ENCODE measurements at regions not wholly inside any gene's neighbourhood (a gene's known extent, or its start where the extent isn't known, plus 50 kb on each side); places are given as distances from the start of the nearest gene placed in this dataset.

DNA sequence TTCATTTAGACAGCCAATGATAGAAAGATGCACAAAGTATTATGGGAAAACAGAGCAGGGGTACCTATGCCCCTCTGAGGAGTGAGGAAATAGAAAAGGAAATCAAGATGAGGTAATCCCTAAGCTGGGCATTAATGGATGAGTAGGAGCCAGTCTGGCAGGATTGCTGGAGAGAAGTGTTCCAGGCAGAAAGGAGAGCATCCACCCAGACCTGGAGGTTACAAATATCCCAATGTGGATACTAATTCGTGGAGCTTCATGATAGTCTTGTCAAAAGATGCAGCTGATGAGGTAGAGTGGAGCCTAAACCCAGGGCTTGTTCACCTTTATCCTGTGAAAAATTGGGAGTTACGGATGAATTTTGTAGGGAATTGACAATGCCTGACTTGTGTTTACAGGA lies 328.0 kb downstream of the ZNF608 start:
- Histone ChIP-seq H3K4me1 (no peaks in the 10 kb centered on the region), H3K4me3 (no peak overlapping the region), H3K9me3 (no peaks in the 10 kb centered on the region), H3K27ac (no peak overlapping the region), H3K27me3 (no peaks in the 10 kb centered on the region), H3K36me3 (no peaks in the 10 kb centered on the region)
- ATAC-seq (no peak), DNase-seq (no peak)
- intact Hi-C loops (cut with DNase I; ENCODE audit: low total_unique reads): no loop called here
- no peak for TF ChIP-seq POLR2A (IDR thresholded peaks at IDR 0.05)
- TF ChIP-seq, protein P1, sequence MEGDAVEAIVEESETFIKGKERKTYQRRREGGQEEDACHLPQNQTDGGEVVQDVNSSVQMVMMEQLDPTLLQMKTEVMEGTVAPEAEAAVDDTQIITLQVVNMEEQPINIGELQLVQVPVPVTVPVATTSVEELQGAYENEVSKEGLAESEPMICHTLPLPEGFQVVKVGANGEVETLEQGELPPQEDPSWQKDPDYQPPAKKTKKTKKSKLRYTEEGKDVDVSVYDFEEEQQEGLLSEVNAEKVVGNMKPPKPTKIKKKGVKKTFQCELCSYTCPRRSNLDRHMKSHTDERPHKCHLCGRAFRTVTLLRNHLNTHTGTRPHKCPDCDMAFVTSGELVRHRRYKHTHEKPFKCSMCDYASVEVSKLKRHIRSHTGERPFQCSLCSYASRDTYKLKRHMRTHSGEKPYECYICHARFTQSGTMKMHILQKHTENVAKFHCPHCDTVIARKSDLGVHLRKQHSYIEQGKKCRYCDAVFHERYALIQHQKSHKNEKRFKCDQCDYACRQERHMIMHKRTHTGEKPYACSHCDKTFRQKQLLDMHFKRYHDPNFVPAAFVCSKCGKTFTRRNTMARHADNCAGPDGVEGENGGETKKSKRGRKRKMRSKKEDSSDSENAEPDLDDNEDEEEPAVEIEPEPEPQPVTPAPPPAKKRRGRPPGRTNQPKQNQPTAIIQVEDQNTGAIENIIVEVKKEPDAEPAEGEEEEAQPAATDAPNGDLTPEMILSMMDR (IDR thresholded peaks at IDR 0.05 in 4 of 5, conservative IDR thresholded peaks at IDR 0.05 in 1 of 5): no peak
- in situ Hi-C loops (cut with MboI; ENCODE audit: low sequenced_read_pairs in 4 of 4): no loop called here

DNA sequence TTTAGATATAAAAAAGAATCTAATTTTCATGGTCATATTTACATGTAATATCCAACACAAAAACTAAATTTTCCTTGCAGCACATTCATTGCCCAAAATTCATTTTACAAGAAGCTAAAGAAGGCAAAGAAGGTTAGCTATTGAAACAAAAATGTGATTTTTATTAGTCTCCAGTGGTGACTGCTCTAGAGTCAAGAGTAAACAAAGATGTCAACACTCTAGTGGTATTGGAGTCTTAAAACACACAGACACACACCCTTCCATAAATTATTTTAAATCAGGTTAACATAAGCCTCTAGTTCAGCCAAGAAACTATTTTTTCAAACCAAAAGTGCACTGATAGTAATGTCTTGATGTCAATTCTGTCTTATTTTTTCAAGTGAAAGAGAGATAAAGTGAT lies 329.2 kb downstream of the ZNF608 start:
- DNase-seq (no peak), ATAC-seq (no peak)
- intact Hi-C loops (cut with DNase I; ENCODE audit: low total_unique reads) (no loop called here), in situ Hi-C loops (cut with MboI; ENCODE audit: low sequenced_read_pairs in 4 of 4) (no loop called here)
- Histone ChIP-seq H3K27me3 (no peaks in the 10 kb centered on the region), H3K4me1 (no peaks in the 10 kb centered on the region), H3K36me3 (no peaks in the 10 kb centered on the region), H3K4me3 (no peak overlapping the region), H3K9me3 (no peaks in the 10 kb centered on the region), H3K27ac (no peak overlapping the region)
- TF ChIP-seq, protein P1 (IDR thresholded peaks at IDR 0.05 in 4 of 5, conservative IDR thresholded peaks at IDR 0.05 in 1 of 5): no peak
- no peak for TF ChIP-seq POLR2A (IDR thresholded peaks at IDR 0.05)

DNA sequence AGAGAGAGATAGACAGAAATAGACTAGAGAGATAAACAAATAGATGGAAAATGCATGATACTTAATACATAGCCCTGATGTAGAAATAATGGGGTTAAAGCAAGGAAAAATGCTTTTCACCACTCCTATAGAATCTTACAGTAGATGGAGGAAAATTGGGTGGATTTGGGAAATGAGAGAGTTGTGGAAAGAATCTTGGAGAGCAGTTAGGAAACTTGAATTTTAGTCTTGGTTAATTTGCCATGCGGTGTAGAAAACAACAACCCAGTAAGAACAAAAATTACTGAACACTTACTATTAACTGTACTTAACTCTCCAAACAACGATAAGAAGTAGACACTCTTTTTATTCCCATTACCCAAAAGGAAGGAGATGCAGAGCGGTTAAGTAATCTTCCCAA lies 329.8 kb downstream of the ZNF608 start:
- H3K9me3 ChIP-seq: no peaks in the 10 kb centered on the region
- no peaks in the 10 kb centered on the region for H3K27me3 ChIP-seq
- DNase-seq: no peak
- in situ Hi-C loops (cut with MboI; ENCODE audit: low sequenced_read_pairs in 4 of 4) (no loop called here), intact Hi-C loops (cut with DNase I; ENCODE audit: low total_unique reads) (no loop called here)
- no peak for ATAC-seq
- no peak overlapping the region for H3K27ac ChIP-seq
- H3K36me3 ChIP-seq: no peaks in the 10 kb centered on the region
- TF ChIP-seq, protein P1 (IDR thresholded peaks at IDR 0.05 in 4 of 5, conservative IDR thresholded peaks at IDR 0.05 in 1 of 5): no peak
- no peak for TF ChIP-seq POLR2A (IDR thresholded peaks at IDR 0.05)
- H3K4me3 ChIP-seq: no peak overlapping the region
- H3K4me1 ChIP-seq: no peaks in the 10 kb centered on the region

DNA sequence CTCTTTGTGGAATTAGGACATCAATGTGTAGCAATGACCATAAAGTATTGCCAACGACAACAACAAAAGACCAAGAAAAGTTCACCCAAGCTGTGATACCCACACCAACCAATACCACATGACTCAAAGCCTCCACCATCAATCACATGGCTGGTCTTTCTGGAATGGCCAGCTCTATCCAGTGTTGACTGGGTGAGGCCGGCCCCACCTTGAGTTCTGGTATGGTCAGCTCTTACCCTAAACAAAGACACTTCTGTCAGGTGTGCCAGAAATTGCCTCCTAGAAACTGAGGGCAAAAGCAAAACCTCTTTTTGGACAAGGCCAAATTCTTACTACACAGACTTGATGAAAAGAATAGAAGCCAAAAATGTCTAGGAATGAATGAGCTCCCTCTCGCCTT lies 331.5 kb downstream of the ZNF608 start:
- DNase-seq (no peak), ATAC-seq (no peak)
- H3K4me1 ChIP-seq: no peaks in the 10 kb centered on the region
- H3K36me3 ChIP-seq: no peaks in the 10 kb centered on the region
- no peaks in the 10 kb centered on the region for H3K27me3 ChIP-seq
- intact Hi-C loops (cut with DNase I; ENCODE audit: low total_unique reads): no loop called here
- no peak overlapping the region for H3K27ac ChIP-seq
- TF ChIP-seq, protein P1 (IDR thresholded peaks at IDR 0.05 in 4 of 5, conservative IDR thresholded peaks at IDR 0.05 in 1 of 5): no peak
- TF ChIP-seq POLR2A (IDR thresholded peaks at IDR 0.05): no peak
- in situ Hi-C loops (cut with MboI; ENCODE audit: low sequenced_read_pairs in 4 of 4): no loop called here
- no peaks in the 10 kb centered on the region for H3K9me3 ChIP-seq
- H3K4me3 ChIP-seq: no peak overlapping the region

All from gastrocnemius medialis (tissue), 4 donors.